WERI-Rb-1 (cell line): ENCODE measurements at regions not wholly inside any gene's neighbourhood (a gene's known extent, or its start where the extent isn't known, plus 50 kb on each side); places are given as distances from the start of the nearest gene placed in this dataset.

ENCODE experiments used
- DNase-seq: peaks from one replicate; pipeline ENCODE4 v3.0.0-alpha.2; 2020
- H3K27ac ChIP-seq: fragments of 250-450 bp; sonication (Bioruptor Pico); 2 replicates; pipeline ENCODE4 v1.5.1; 2020; ENCODE audit warnings: mild to moderate bottlenecking, moderate library complexity
- H3K27me3 ChIP-seq: fragments of 250-450 bp; sonication (Bioruptor Pico); 2 replicates; pipeline ENCODE4 v1.5.1; 2021; ENCODE audit warnings: mild to moderate bottlenecking, low read depth, moderate library complexity; ENCODE audit not compliant: insufficient read depth, severe bottlenecking
- H3K36me3 ChIP-seq: fragments of 250-450 bp; sonication (Bioruptor Pico); 2 replicates; pipeline ENCODE4 v1.5.1; 2020; ENCODE audit warnings: mild to moderate bottlenecking, moderate library complexity
- H3K4me3 ChIP-seq: 2 replicates; pipeline ENCODE4 v1.5.1; 2011; ENCODE audit warnings: low read depth, mild to moderate bottlenecking, control low read depth, low read length
- H3K9me3 ChIP-seq: fragments of 250-450 bp; sonication (Bioruptor Pico); 2 replicates; pipeline ENCODE4 v1.5.1; 2021; ENCODE audit warnings: mild to moderate bottlenecking, moderate library complexity; ENCODE audit not compliant: severe bottlenecking
- TF ChIP-seq, protein P1 (sequence below): IDR thresholded peaks from 2 replicates; pipeline ENCODE4 v1.5.1; 2011; ENCODE audit warnings: low read depth, mild to moderate bottlenecking, control low read depth, inconsistent platforms, low read length

DNA sequence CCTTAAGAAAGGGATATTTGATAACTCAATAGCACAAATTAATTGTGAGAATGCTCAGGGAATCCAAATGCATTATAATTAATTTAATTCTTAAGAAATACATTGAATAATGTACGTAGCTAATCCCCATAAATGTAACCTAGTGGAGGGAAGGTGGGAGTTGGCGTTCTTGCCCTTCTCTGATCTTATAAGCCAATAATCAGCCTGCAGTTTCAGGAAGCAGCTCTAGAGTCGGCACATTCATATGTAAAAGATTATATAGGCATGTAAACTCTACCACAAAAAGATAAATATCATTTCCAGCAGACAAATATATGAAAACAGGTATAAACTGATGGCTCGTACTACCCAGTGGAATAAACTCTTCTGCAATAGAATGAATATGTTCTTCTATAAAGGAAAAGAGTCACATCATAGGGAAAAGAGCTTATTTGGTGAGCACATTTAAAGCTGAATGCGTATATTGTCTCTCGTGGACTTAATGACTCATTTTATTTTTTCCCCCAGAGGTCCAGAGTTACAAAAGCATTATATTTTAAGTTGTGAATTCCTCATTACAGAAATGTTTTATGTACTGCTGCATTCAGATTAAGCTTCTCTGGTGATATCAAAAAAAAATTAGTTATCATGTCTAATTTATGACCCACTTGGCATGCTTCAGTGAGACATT is 112.2 kb downstream of the TFAP2A start:
- no peaks in the 10 kb centered on the region for H3K9me3 ChIP-seq
- DNase-seq = no peak
- no peaks in the 10 kb centered on the region for H3K27me3 ChIP-seq
- TF ChIP-seq, protein P1, sequence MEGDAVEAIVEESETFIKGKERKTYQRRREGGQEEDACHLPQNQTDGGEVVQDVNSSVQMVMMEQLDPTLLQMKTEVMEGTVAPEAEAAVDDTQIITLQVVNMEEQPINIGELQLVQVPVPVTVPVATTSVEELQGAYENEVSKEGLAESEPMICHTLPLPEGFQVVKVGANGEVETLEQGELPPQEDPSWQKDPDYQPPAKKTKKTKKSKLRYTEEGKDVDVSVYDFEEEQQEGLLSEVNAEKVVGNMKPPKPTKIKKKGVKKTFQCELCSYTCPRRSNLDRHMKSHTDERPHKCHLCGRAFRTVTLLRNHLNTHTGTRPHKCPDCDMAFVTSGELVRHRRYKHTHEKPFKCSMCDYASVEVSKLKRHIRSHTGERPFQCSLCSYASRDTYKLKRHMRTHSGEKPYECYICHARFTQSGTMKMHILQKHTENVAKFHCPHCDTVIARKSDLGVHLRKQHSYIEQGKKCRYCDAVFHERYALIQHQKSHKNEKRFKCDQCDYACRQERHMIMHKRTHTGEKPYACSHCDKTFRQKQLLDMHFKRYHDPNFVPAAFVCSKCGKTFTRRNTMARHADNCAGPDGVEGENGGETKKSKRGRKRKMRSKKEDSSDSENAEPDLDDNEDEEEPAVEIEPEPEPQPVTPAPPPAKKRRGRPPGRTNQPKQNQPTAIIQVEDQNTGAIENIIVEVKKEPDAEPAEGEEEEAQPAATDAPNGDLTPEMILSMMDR = no peak
- no peak overlapping the region for H3K4me3 ChIP-seq
- H3K36me3 ChIP-seq = no peaks in the 10 kb centered on the region
- no peak overlapping the region for H3K27ac ChIP-seq

DNA sequence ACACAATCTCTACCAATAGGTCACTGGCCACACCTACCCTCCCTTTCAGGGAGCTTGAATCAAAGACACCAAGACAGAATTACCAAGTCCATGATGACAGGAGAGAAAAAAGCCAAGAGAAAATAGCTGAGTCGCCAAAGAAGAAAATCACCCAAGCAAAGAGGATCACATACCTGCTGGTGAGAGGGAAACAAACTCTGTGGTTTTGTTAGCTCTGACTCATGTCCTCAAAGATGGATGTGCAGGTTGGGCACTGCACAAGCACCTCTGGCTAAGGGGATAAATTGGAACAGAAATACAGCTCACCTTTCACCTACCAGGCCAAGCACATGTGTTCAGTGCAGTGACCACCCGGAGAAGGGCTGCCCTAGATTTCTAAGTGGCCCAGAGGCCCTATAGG is 114.8 kb downstream of the TFAP2A start:
- Histone ChIP-seq H3K9me3 (no peaks in the 10 kb centered on the region), H3K36me3 (no peaks in the 10 kb centered on the region), H3K27ac (no peak overlapping the region), H3K27me3 (no peaks in the 10 kb centered on the region), H3K4me3 (no peak overlapping the region)
- DNase-seq = no peak
- TF ChIP-seq, protein P1 = no peak

- Histone ChIP-seq H3K27me3 (no peaks in the 10 kb centered on the region), H3K27ac (no peak overlapping the region), H3K4me3 (no peak overlapping the region), H3K36me3 (no peaks in the 10 kb centered on the region), H3K9me3 (no peaks in the 10 kb centered on the region)
- TF ChIP-seq, protein P1 = no peak
- no peak for DNase-seq
Measured at GRCh38 chr6:10297832-10298231, 117.0 kb downstream of the TFAP2A start.

- TF ChIP-seq, protein P1 = no peak
- H3K27me3 ChIP-seq = no peaks in the 10 kb centered on the region
- no peaks in the 10 kb centered on the region for H3K9me3 ChIP-seq
- H3K36me3 ChIP-seq = no peaks in the 10 kb centered on the region
- H3K27ac ChIP-seq = no peak overlapping the region
- no peak overlapping the region for H3K4me3 ChIP-seq
- DNase-seq = no peak
Measured at GRCh38 chr6:10278746-10279145, 136.1 kb downstream of the TFAP2A start.

DNA sequence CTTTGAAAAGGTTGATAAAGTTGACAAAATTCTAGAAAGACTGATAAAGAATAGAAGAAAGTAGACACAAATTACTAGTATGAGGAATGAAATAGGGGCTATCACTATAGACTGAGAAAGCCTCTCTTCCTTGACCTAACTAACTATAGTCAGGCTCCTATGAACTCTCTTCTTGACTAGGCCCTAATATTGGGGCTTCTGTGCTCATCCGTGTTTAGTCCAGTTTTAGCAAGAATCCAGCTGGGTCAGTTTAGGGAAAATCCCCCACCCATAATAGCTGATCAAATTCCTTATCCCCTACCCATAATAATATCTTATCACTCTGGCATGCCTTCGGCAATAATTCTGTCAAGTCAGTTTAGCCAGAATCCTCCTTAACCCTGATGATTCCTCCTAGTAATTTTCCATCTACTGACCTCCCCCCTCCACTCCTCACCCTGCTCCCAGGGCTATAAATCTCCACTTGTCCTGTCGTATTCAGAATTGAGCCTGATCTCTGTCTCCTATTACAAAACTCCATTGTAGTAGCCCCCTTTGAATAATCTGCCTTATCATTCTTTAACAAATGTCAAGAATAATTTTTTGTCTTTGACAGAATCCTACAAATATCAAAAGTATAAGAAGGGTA is 138.1 kb downstream of the TFAP2A start:
- no peaks in the 10 kb centered on the region for H3K9me3 ChIP-seq
- H3K27ac ChIP-seq = no peak overlapping the region
- peak; percentile 42 for DNase-seq
- H3K4me3 ChIP-seq = no peak overlapping the region
- no peaks in the 10 kb centered on the region for H3K27me3 ChIP-seq
- TF ChIP-seq, protein P1 = no peak
- H3K36me3 ChIP-seq = no peaks in the 10 kb centered on the region
